GM18861 (cell line): ENCODE measurements at regions not wholly inside any gene's neighbourhood (a gene's known extent, or its start where the extent isn't known, plus 50 kb on each side); places are given as distances from the start of the nearest gene placed in this dataset.
A peak's percentile ranks its signal among the peaks of the same experiment; 100 is the strongest.
"Not testable (repeated sequence)": the region's sequence is repeated elsewhere in the genome, so short reads cannot be mapped to it uniquely, and the experiment has no call there.

ENCODE experiments used
- ATAC-seq: cut with Tn5 transposase; IDR thresholded peaks from one replicate; pipeline ENCODE4 v1.9.1; 2021; ENCODE audit not compliant: unreplicated experiment

DNA sequence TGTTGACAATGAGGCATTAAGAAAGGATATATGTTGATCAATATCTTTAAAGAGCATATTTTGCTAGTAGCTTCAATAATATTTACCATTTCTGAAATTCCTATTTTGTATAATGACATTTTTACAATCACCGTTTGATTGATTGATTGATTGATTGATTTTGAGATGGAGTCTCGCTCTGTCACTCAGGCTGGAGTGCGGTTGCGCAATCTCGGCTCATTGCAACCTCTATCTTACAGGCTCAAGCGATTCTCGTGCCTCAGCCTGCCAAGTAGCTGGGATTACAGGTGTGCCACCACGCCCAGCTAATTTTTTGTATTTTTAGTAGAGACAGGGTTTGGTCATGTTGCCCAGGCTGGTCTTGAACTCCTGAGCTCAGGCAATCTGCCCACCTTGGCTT, 150.9 kb upstream of the TEX13D start:
- ATAC-seq: not testable (repeated sequence)

DNA sequence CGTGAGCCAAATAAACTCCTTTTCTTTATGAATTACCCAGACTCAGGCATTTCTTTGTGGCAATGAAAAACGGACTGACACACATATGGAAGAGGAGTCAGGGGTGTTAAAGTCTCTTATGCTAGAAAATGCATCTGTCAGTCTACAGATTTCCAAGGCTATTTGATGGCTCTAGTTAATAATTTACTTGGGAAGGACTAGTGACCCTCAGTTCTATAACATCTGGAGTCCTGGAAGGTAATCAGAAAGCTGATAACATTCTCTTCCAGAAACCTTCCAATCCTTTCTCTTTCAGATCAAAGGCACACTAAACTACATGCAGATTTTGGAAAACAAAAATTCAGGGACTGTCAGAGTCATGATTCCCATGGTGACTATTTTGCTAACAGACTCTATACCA, 142.0 kb upstream of the TEX13D start:
- no peak for ATAC-seq

DNA sequence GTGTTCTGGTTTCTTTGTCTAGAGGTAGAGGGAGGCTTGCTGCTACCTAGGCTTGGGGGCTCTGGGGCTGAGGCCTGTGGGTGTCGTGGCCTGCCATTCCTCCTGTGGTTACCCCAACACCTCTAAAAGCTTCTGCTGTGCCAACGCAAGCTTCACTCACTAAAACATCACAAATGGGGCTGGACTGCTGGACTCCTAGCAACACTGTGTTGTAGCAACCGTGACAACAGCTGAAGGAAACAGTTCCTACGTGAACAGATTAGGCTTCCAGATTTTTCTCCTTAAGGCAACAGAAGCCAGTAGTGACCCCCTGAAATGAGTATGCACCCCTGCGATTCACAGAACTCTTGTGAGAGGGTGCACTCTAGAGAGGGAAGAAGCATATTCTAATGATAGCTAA, 138.3 kb upstream of the TEX13D start:
- ATAC-seq: no peak

DNA sequence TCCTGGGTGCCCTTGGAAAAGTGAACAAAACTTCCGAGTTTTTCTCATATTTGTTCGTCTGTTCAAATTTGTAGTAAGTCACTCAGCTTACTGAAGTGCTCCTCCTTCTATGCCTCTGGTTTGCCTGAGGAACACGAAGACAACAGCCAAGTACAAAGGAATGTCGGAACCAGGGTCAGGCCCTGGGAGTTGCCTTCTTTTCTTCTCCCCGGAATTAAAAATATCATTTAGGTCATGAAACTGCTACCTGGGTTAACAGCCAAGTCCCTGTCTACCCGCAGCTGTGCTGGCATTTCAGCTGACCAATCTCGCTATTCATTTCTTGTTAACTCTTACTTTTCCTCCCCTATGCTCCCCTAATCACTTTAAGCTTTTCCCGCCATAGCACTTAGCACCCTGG, 137.6 kb upstream of the TEX13D start:
- no peak for ATAC-seq

DNA sequence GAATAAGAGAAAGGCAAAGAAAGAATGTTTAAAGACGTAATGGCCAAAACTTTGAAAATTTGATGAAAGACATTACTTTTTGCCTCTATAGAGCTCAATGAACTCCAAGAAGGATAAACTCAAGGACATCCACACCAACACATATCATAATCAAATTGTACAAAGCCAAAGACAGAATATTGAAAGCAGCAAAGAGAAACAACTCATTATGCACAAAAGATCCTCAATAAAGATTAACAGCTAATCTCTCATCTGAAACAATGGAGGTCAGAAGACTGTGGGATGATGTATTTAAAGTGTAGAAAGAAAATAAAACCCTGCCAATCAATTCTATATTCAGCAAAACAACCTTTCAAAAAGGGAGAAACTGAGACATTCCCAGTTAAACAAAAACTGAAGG, 129.1 kb upstream of the TEX13D start:
- no peak for ATAC-seq

DNA sequence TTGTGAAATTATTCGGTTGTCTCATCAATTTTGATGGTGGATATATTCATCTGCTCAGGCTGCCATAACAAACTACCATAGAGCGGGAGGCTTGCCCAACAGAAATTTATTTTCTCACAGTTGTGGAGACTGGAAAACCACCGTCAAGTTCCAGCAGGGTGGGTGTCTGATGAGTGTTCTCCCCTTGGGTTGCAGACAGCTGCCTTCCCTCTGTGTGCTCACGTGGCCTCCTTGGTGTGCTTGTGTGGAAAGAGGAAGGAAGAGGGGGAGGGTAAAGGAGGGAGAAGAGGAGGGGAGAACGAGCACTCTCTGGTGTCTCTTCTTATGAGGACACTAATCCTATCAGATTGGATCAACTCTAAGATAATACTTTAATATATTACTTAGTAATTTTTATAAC, 123.8 kb upstream of the TEX13D start:
- no peak for ATAC-seq

DNA sequence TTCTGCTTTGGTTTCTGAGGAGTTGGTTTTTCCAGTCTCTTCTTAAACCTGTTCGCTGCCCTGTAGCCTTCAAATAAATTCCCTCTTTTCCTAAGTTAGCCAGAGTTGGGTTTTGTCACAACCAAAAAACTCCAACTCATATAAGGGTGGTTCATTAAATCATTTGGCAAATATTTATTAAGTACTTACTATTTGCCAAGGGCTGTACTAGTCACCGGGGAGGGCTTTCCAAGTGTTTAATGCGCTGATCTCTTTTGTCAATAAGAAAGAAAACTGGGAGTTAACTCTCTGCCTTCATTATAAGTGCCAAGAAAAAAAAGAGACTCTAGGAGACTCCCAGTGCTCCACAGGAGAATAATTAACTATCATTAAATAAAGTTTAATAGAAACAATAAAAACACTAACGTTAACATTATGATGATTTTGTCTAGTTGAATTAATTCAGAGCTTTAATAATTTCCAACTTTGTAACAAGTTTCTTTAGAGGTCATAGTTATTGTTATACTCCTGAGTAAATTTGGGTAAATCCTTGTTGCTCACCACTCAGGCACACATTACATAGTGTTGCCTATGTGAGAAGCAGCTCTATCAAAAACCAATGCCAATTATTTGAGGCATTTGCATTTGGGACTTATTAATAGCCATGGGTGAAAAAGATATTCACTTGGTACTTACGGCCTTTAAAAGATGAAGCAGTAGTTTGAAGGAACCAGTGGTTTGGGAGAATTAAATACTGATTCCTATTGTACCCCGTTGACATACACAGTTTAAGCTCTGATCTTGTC, 122.5 kb upstream of the TEX13D start:
- ATAC-seq: no peak

DNA sequence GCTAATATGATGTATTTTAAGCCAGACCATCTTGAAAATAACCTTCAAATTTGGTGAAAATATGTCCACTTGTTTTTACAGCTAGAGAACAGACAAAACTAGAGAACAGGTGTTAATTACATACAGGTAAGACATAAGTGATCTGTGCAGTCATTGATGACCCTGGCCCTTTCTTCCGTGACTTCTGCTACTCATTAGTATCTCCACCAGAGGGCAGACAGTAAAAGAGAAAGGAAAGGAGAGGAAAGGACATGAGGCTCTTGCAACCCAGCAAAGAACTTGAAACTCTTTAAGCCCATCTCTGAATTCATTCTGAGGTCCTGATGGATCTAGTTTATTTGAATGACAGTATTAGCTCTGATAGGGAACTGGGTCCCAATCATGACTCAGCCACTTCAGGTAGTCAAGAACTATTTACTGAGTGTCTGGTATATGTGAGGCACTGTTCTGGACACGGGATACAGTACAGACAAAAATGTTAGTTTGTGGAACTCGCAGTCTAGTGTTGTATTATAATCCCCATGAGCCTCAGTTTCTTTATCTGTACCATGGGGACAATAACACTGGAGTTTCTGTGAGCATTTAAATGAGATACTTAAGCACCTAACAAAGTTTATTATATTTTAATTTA, 121.0 kb upstream of the TEX13D start:
- peak; percentile 79 for ATAC-seq

DNA sequence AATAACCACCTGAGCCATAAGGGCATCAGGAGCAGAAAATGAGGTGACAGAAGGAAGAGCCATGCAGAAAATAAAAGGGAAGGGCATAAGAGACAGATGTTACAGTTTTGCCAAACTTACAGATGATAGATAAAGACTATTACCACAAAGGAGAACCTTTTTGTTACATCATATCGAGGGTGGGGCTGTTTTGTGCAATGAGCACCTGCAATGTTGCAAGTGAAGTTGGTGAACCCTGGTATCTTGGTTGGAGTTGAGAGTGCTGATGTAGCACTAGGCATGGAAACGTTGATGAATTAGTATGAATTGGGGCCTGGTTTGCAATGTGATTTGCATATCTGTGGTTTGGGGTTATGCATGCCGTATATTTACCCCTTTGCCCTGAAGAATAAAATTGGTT, 119.8 kb upstream of the TEX13D start:
- ATAC-seq: no peak

DNA sequence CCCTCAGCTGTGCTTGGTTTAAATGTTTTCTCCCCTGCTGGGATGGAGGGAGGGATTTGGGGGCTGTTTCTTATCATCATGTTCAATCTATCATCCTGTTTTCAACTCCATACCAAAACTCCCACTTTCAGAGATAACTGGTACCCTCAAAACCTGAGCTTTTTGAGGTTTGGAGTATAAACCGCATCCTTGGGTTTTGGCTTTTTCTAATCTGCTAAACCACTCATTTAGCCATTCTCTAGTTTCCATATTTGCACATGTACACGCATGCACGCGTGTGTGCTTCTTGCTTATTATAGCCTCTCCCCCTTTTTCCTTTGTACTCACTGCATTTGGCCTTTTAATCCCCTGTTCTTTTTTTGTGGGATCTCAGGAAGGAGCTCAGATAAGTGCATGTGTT, 116.7 kb upstream of the TEX13D start:
- no peak for ATAC-seq

DNA sequence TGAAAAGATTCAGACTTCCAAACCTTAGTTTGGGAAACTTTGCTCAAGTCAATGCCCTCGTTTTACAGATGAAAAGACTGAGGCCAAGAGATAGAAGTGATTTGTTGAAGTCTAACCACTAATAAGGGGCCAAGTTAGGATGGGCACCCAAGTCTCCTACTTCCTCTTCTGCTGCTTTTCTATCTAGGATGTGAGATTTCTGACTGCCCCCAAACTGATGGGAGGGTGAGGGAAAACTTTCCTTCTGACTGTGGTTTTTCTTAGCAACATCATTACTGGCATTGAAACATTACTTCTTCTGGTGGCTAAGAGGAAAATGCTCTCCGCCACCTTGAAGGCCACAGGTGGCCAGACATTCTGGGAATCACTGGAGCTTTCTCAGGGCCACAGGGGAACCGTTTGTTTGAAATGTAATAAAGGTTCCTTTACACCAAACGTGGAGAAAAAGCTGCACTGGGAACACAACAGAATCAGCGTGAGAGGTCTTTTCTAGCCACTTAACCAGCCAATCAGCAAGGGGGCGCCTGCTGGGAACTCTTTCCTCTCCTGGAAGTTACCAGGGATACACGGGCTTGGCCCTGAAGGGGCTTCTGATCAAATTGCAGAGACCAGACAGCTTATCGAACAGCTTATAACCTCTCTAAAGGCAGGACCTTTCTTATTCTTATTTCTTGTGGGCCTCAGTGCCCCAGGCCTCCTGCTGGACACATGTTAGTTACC, 115.9 kb upstream of the TEX13D start:
- no peak for ATAC-seq

DNA sequence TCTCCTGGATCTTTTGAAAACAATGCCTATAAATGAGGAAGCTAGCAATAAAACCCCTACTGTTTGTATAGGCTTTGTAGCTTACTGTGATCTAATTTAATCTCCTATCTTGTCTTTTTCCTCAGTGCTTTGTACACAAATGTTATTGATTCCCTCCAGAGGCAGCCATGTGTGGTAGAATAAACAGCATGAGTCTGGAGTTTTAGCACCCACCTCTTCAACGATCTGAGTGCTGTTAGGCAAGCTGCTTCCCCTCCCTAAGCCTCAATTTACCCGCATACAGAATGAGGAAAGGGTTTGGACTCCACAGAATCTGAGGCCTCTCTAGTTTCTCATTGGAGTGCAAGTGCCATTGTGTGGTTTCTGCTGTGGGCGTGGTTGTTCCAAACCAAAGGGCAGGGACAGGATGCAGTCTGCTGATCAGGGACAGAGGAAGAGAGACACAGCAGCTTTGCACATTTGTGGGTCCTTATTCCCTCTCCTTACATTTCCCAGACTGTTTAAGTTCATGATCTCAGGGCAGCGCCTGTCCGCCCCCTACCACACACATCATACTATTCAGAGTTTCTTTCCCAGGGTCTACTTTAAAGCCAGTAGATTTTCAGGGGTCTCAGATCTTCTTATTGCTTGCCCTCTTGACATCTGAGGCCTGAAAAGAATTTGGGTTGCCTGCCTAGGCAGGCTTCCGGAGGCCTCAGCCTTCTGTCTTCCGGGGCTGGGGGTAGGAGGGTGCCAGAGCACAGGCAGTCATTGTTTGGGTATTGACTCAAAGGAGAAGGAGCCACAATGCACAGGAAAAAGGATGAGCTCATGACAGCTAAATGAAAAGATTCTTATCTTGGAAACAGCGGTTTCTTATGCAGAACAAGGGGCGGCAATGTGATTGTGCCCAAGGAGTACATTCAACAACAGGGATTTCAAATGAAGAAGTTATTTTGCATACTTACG, 114.9 kb upstream of the TEX13D start:
- peak; percentile 74 for ATAC-seq

DNA sequence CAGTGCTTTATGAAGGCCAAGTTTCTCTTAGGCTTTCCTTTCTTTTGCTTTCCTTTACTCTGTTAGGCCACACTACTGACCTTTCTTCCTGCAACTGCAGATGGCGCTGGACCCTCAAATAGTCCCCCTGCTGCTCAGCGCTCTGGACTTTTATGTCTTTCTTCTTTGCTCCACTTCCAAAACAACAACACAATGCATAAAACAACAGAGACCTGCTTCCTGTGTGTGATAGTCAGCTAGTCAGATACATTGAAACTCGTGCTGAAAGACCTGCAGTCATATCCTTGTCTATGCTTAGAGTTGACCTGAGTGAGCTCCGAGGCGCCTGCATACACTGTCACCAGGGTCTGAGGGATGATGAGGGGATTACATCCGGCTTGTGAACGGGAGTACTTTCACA, 108.9 kb upstream of the TEX13D start:
- ATAC-seq: no peak

DNA sequence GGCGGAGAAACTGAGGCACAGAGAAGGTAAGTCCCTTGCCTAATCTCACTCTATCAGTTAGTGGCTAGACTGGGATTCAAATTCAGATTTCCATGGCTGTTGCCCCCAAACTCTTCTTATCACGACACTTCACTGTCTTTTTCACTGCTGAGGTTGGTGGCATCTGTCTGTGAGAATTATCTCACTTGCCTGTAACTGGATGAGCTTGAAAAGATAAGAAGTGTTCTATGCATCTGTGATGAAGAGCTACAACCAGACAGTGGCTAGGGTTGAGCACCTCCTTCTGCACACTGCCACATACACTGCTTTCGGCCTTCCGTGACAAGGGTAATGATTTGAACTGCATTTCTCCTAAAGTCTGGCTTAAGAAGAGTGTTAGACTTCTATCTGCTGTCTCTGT, 107.9 kb upstream of the TEX13D start:
- ATAC-seq: no peak

DNA sequence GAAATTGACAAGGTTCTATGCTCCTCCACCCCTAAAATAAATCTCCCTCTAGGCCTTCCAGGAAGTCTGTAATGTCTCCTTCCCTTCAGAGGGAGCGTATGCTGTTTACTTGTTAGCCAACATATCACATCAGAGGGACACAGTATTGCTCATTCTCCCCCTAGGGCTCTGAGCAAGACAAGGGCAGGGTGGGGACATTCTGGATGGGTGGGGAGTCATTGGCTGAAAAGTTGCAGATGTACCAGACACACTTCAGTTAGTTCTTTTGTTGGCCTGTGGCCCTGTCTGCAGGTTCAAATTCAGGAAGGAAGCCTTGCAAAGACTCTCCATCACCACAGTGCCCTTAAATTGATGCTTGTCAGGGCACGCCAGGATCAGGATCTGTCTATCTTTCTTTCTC, 106.3 kb upstream of the TEX13D start:
- ATAC-seq: no peak

DNA sequence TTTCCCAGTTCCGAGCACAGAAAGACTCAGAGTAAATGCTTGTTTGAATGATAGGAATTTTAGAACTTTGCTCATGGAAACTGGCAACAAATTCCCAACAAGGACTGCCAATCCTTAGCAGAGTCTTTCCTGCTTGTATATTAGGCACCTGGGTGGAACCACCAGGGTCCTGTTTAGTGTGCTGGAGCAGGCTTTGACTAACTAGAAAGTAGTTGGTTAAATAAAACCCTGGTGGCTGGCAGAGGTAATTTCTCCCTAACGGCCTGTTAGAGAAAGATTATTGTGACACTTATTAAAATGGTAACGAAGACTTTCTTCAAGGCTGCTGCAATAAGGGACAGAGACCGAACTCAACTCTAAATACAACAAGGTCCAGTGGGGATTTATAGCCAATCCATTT, 103.6 kb upstream of the TEX13D start:
- ATAC-seq: no peak

DNA sequence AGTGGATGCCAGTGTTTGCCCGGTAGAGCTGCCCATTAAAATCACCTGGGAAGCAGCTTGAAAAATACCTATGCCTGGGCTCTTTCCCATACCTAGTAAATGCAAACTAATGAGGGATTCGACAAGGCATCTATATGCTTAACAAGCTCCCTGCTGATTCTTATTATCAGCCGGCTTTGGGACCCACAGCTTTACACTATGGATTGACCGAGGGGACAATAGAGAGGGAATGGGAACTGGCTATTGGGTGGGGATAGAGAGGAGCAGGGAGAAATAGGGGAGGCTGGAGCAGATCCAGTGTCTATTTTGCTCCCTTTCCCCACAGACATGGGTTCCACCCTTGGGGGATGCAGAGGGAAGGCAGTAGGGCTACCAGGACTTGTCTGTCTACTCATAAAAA, 103.1 kb upstream of the TEX13D start:
- ATAC-seq: no peak

DNA sequence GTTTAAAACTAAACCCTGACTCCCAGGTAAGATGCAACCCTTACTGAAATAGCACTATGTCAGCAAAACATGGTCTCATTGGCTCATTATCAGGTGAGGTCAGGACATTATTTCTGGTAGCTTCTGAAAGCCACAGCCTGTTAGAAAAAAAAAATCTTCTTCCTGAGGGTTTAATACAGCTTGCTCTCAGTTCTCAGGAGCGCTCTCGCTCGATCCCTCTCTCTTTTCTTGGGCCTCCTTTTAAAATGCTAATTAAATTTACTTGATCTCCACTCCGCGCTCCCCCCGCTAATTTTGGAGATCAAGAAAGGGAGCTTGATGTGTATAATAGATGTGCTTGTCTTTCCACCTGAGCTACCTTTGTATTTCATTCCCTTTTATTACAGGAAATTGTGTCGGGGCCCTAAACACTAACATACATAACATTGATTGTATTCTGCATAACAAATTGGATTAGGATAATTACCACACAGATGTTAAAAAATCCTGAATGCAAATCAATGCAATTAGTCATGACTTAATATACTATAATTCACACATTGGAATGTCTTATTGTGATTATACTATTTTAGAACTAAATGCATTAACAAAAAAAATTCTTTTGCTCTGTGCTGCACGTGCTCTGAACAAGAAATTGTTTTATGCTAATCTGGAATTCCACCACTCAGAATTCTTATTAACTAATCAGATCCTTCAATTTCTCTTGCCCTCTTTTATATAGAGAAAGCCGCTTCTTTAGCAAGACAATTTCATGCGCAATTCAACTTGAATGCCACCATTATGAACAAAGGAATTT, 101.6 kb upstream of the TEX13D start:
- ATAC-seq: no peak

DNA sequence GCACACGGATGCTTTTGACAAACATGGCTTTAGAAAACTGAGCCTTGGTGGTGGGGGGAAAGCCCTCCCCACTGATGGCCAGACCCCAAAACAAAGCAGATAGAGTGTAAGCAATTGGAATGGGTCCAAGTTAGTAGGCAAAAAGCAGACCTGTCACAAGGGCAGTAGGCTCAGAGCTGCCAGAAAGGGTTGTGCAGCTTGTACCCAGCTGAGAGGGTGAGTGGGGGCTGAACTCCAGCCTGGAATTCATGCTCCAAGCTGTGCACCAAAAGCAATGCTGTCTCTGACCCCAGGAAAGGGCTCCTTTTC, 101.1 kb upstream of the TEX13D start:
- no peak for ATAC-seq

DNA sequence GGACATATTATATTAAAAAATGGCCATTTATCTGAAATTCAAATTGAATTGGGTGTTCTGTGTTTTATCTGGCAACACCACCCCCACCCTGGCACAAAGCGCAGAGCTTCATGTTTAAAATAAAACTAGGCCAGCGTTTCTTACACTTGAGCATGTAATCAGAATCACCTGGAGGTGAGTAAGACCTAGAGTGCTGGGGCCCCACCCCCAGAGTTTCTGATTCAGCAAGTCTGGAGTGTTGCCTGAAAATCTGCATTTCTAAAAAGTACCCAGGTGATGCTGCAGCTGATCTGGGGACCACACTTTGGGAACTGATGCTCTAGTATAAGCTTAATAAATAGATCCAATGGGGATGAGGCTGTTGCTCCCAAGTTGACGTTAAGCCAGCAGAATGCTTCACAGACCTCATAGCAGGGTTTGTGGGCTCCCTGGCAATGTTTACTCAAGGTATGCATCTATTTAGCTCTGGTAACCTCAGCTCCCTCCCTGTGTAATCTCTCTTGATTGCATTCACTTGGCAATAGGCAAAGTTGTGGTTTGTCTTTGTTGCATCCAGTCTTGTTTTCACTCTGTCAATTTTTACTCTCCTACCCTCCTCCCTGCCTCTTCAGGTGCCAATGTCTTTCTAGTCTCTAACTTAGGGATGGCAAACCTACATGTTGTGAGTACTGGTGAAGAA, 99.8 kb upstream of the TEX13D start:
- peak; percentile 73 for ATAC-seq
